ENCODE measurements at regions not wholly inside any gene's neighbourhood (a gene's known extent, or its start where the extent isn't known, plus 50 kb on each side); places are given as distances from the start of the nearest gene placed in this dataset.

DNA sequence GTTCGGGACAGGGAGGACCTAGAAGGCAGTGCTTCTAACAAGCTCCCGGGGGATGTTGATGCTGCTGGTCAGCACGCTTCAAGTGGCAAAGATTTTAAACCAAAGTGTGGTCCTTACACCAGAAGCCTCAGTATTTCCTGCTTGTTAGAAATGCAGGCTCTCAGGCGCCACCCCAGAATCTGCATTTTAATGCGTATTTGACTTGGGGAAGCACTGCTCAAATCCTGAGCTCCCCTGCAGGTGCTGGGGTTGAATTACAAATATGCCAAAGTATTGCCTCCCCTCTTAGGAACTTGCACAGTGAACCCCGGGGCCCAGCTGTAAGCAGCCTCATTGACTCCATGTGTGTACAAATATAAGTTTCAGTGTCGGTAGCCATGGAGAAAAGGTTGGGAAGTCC lies 70.8 kb upstream of the RAI2 start:
- no peaks in the 10 kb centered on the region for H3K9me3 ChIP-seq (ENCODE audit: control insufficient read depth, insufficient read depth, low read length)
- no peak overlapping the region for H3K9ac ChIP-seq (ENCODE audit: low read depth, low read length)
- no peaks in the 10 kb centered on the region; the same call in 1 of the 2 replicates for H3K4me1 ChIP-seq (ENCODE audit: insufficient read depth, low read length)
- no peaks in the 10 kb centered on the region for H3K36me3 ChIP-seq (ENCODE audit: insufficient read depth, low read length)

DNA sequence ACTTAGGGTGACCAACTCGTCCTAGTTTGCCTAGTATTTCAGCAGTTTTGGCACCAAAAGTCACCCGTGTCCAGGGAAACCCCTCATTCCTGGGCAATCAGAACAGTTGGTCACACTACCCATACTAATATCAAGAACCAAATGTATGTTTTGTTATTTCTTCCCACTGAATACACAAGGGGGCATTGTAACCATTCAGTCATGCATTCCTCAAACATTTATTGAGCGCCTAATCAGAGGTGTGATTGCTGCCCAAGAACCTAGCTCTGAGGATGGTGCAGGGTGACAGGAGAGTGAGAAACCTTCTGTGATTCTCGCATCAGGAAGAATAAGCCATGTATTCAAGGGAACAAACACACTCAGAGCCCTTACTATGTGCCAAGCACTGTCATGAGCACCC lies 69.8 kb upstream of the RAI2 start:
- H3K36me3 ChIP-seq (ENCODE audit: insufficient read depth, low read length) = no peaks in the 10 kb centered on the region
- H3K9ac ChIP-seq (ENCODE audit: low read depth, low read length) = no peak overlapping the region
- H3K4me1 ChIP-seq (ENCODE audit: insufficient read depth, low read length) = no peaks in the 10 kb centered on the region; the same call in 1 of the 2 replicates
- no peaks in the 10 kb centered on the region for H3K9me3 ChIP-seq (ENCODE audit: control insufficient read depth, insufficient read depth, low read length)

DNA sequence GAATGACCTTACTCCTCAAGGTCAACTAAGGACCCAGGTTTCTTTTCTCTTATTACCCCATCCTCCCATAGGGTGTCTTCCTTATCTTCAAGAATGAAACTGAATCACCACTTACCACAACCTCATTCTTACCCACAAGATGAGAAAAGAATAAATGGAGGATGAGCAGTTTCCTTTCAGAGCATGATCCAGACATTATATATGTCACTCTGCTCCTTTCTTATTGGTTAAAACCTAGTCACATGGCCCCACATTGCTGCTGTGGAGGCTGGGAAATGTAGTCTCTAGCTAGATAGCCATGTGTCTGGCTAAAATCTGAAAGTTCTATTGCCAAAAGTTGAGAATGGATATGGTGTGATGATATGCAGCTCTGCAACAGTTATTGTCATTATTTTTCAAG lies 62.4 kb upstream of the RAI2 start:
- Histone ChIP-seq H3K9me3 (ENCODE audit: control insufficient read depth, insufficient read depth, low read length) (no peaks in the 10 kb centered on the region), H3K36me3 (ENCODE audit: insufficient read depth, low read length) (no peaks in the 10 kb centered on the region), H3K4me1 (ENCODE audit: insufficient read depth, low read length) (no peaks in the 10 kb centered on the region), H3K9ac (ENCODE audit: low read depth, low read length) (no peak overlapping the region)

DNA sequence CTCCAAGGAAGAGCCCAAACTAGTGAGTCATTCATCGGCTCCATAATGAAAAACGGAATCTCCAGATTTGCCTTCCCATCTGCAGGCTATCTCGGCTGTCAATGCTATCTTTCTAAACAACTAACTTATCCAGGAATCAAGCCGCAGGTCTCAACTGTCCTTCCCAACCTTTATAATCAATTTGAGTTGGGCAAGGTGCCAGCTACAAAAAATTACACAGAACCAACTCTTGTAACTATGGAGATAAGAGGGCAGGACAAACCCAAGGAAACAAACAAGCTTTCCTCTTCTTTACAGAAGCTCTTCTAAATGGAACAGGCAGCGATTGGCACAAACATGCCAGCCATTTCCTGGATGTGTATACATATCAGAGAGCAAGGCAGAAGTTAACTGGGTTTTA lies 61.2 kb upstream of the RAI2 start:
- H3K9me3 ChIP-seq (ENCODE audit: control insufficient read depth, insufficient read depth, low read length) = no peaks in the 10 kb centered on the region
- H3K9ac ChIP-seq (ENCODE audit: low read depth, low read length) = no peak overlapping the region
- no peaks in the 10 kb centered on the region for H3K36me3 ChIP-seq (ENCODE audit: insufficient read depth, low read length)
- H3K4me1 ChIP-seq (ENCODE audit: insufficient read depth, low read length) = no peaks in the 10 kb centered on the region

DNA sequence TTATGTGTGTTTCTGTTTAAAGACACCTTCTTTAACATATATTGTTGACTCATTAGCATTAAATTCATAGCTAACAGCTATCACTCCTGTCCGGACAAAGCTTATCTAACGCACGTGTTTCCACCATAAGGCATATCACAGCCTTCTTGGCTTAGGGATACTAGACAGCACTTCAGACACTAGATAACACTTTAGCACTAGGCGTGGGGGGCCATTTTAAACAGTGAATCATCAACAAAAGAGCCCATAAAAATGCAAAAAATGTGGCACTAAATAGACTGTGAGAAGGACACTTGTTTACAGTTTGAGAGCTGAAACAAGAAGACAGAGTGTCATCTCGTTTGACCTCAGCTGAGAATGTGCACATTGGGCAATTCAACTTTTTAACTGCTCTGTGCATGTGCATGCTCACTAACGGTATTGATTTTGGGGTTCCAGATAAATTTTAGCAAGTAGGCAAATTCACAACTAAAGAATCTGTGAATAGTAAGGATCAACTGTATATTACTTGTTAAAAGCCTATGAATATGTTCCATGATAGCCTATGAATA lies 58.9 kb upstream of the RAI2 start:
- no peaks in the 10 kb centered on the region for H3K36me3 ChIP-seq (ENCODE audit: insufficient read depth, low read length)
- H3K9me3 ChIP-seq (ENCODE audit: control insufficient read depth, insufficient read depth, low read length) = no peaks in the 10 kb centered on the region
- H3K4me1 ChIP-seq (ENCODE audit: insufficient read depth, low read length) = no peaks in the 10 kb centered on the region
- H3K9ac ChIP-seq (ENCODE audit: low read depth, low read length) = no peak overlapping the region

DNA sequence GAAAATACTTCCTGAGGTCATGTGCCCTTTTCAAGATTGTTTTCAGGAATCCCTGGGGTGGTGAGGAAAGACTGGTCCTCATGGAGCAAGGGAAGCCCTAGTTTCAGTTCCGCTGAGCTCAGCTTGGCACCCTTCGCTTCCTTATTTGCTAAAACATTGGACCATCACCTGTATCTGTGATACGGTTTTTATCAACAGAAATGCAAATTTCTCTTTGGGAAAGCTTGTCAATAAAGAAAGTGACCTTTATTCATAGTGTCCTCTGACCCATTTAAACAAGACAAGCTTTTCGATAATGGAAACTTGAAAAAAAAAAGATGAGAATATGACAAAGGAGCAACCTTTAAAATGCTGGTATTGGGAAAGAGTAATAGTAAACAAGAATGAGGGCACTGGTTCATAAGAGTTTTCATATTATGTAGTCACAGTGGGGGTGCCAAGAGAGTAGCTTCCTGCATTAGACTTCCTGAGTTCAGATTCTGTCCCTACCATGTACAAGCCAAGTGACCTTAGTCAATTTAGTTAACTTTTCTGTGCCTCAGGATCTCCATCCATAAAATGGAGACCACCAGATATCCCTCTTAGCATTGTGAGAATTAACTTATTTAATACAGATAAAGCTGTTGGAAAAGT lies 57.0 kb upstream of the RAI2 start:
- H3K9me3 ChIP-seq (ENCODE audit: control insufficient read depth, insufficient read depth, low read length) = no peaks in the 10 kb centered on the region
- H3K4me1 ChIP-seq (ENCODE audit: insufficient read depth, low read length) = no peaks in the 10 kb centered on the region
- H3K36me3 ChIP-seq (ENCODE audit: insufficient read depth, low read length) = no peaks in the 10 kb centered on the region
- H3K9ac ChIP-seq (ENCODE audit: low read depth, low read length) = no peak overlapping the region

DNA sequence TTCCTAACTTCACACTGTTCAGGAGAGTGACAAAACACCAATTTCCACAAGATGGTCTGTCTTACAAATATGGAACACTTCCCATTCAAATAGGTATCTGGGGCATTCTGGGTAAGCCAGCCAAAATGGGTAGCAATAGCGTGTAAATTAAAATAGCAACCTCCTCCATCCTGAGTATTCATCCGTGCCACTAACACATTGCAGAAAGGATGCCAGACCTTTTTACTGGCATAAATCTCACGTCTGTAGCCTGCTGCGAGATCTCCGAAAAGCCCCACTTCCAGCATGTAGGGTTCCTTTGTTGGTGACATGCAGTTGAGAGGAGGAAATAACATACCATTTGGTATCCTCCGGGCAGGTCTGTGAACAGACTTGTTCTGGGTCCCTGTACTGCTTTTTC lies 52.7 kb upstream of the RAI2 start:
- Histone ChIP-seq H3K36me3 (ENCODE audit: insufficient read depth, low read length) (no peaks in the 10 kb centered on the region), H3K9ac (ENCODE audit: low read depth, low read length) (no peak overlapping the region), H3K4me1 (ENCODE audit: insufficient read depth, low read length) (no peaks in the 10 kb centered on the region), H3K9me3 (ENCODE audit: control insufficient read depth, insufficient read depth, low read length) (no peaks in the 10 kb centered on the region)
